KG1 (cell line): ENCODE measurements at regions not wholly inside any gene's neighbourhood (a gene's known extent, or its start where the extent isn't known, plus 50 kb on each side); places are given as distances from the start of the nearest gene placed in this dataset.

Source experiments
- DNase-seq: peaks from one replicate; lab custom pipeline; 2025; lab: John Stamatoyannopoulos, UW

GRCh38 chr1:37085393-37085792 is 51.1 kb upstream of the GRIK3 start:
- no peak for DNase-seq

- no peak for DNase-seq
These were observed 55.4 kb upstream of the GRIK3 start for GRCh38 chr1:37089750-37090149.

DNA sequence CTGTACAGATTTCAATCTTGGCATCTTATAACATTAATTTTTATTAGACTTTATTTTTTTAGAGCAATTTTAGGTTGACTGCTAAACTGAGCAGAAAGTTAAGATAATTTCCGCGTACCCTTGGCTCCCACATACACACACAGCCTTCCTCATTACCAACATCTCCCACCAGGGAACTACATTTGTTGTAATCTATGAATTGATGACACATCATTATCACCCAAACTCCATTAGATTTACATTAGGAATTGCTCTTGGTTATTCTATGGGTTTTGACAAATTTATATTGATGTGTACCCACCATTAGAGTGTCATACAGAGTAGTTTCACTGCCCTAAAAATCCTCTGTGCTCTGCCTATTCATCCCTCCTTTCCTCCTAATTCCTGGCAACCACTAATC is 56.4 kb upstream of the GRIK3 start:
- DNase-seq = no peak

DNA sequence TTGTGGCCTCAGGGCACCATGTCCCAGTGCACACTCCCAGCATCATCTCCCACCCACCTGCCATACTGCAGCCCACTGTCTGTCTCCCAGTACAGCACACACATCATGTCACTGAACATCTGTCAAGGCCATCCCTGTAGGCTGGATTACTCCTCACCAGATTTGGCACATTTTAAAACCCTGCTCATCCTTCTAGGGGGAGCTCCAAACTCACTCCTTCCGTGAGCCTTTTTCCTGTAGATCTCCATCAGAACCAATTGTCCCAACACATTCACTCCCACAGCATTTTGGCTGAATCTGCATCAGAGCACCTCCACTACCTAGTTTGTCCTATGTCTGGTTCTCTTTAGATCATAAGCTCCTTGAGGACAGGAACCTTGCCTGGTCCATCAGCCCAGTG is 58.6 kb upstream of the GRIK3 start:
- DNase-seq = no peak

GRCh38 chr1:37094302-37094701 is 60.0 kb upstream of the GRIK3 start:
- no peak for DNase-seq

- DNase-seq = no peak
These were observed 62.2 kb upstream of the GRIK3 start for GRCh38 chr1:37096523-37096922.

- no peak for DNase-seq
These were observed 63.4 kb upstream of the GRIK3 start for GRCh38 chr1:37097731-37098130.

GRCh38 chr1:37098237-37098636 is 63.9 kb upstream of the GRIK3 start:
- DNase-seq = no peak

- DNase-seq = no peak
These were observed 66.0 kb upstream of the GRIK3 start for GRCh38 chr1:37100310-37100709.

DNA sequence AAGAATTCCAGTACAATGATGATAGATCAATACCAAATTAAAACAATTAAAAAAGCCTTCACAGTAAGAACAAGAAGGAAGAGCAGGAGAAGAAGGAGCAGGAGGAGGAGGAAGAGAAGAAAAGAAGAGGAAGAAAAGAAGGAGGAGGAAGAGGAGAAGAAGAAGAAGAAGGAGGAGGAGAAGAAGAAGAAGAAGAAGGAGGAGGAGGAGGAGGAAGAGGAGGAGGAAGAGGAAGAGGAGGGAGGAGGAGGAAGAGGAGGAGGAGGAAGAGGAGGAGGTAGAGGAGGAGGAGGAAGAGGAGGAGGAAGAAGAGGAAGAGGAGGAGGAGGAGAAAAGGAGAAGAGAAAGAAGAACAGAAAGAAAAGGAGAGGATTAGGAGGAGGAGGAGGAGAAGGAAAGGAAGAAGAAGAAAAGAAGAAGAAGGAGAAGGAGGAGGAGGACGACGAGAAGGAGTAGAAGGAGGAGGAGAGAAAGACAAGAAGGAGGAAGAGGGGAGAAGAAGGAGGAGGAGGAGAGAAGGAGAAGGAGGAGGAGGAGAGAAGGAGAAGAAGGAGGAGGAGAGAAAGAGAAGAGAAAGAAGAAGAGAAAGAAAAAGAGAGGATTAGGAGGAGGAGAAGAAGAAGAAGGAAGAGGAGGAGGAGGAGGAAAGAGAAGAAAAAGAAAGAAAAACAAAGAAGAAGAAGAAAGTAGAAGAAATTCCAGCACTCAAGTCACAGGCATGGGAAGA is 68.5 kb upstream of the GRIK3 start:
- DNase-seq = no peak

- no peak for DNase-seq
These were observed 71.6 kb upstream of the GRIK3 start for GRCh38 chr1:37105911-37106310.

DNA sequence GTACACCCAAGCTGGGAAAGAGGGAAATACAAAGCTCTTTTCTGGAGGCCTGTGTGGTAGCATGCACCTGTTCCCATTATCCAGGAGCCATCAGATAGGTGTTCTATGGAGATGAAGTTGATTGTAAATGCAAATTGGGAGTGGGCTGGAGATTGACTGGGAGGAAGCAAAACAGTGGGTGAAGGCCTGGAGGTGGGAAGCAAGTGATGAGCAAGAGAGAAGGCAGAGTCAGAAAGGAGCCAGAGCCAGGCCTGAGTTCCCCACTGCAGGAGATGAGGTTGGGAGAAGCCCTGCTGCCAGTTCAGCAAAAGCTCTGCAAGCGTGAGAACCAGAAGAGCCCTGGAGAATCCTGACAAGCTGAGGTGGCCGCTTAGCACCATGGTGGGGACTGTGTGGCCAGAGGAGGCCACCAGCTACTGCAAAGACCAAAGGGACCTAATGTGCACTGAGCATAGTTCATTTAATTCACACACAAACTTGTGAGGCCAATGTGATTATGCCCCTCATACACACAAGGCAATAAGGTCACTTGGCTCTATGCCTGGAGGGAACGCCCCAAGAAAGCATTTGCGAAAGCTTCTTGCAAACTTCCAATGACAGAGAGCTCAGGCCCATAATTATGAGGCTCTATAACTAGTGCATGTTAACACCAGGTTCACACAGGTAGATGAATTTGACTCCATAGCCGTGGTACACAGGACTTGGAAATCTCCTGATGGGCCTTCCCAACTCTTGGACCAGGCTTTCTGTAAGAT is 73.0 kb upstream of the GRIK3 start:
- DNase-seq = no peak

DNA sequence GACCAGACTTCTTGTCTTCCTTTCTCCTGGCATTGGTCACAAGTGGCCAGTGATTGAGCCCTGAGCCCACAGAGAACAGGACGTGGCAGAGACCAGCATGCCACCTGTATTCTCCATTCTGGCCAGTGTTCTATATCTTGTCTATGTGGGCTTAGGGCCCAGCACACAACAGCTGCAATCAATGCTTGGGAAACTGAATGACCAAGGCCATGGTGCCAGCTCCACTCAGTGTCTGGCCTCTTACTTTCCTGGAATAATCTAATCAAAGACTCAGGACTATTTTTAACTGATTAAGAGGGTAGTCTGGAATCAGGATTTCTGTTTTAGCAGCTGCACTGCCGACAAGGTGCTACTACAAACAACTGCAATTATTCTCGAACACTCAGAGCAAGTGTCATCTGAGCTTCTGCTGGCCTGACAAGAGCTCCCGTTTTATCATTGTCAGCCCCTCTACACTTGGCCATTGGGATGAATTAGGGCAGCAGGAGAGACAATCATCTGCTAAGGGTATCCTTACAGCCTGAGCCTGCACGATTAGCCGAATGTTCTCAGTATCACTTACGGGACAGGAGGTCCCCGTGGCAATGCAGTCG is 74.4 kb upstream of the GRIK3 start:
- no peak for DNase-seq

- no peak for DNase-seq
These were observed 78.1 kb upstream of the GRIK3 start for GRCh38 chr1:37112430-37112829.

DNA sequence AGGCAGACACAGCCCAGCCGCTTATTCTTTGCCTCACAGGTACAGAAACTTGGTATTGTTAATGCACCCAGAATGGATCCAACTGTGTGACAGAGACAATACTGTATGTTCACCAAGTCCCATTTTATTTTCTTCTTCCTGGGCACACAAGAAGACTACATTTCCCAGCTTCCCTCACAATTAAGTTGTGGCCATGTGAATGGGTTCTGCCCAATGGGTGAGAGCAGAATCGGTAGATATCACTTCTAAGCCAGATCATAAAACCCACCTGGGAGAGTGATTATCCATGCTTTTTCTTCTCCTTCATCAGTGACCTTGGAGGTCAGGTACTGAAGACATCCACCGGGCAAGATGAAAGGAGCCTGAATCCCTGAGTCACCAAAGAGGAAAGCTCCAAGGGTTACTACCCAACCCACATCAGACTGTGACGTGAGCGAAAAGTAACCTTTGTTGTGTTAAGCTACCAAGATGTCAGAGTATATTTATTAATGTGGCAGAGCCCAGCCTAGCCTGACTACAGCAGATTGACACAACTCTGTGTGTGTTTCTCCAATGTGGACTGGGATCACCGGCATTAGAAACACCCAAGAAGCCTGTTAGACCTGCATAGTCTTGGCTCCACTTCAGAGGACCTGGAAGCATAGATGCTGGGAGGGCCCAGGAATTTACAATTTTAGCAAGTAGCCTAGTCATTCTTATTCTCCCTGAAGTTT is 79.1 kb upstream of the GRIK3 start:
- no peak for DNase-seq

DNA sequence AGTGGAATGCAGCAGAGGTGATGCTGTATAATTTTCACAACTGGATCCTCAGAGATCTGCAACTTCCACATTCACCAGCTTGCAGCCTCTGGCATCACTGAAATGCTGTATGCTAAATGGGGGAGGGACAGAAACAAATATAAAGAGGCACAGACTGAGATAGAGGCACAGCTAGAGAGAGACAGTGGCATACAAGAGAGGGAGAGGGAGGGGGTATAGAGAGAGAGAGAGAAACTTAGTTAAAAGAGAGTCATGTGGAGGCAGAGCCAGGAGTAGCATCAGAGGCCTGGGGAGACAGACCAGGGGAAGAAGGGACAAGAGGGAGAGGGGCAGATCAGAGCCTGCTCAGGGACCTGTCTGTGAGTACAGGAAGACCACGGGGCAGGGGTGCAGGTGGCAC is 84.5 kb upstream of the GRIK3 start:
- DNase-seq = no peak

- no peak for DNase-seq
These were observed 86.0 kb upstream of the GRIK3 start for GRCh38 chr1:37120279-37120678.

DNA sequence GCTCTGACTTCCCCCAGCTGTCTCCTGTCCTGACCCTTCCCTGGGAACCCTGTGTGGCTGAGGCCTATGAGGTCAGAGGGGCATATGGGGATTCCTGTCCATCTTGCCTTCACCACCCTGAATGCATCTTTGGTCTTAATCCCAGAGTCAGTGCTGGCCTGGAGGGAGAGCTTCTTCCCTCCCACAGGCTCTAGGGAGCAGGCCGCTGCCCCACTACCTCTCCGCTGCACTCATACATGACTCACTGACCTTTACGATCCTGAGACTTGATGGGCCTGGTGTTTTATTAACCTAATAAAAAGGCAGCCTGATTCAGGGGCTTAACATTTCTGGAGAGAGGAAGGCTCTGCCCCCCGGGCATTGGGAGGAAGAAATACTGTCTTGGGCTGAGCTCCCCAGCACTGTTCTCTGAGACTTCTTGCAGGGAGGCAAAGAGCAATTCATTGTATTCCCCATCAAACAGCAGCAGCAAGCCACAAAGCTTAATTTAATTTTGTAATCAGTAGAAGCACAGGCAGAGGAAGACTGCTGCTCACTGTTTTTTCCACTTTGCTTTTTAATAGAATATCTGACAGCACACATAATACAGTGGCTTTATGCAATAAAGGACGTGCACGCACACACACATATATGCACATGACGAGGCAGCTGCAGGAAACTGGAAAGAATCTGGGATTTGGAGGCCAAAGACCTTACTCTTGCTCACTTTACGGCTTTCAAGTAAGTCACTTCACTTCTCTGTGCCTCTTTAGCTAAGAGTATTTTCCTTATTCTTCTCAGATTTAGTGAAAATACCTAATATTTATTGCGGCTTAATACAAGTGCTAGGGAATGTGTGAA is 89.2 kb upstream of the GRIK3 start:
- DNase-seq = no peak

DNA sequence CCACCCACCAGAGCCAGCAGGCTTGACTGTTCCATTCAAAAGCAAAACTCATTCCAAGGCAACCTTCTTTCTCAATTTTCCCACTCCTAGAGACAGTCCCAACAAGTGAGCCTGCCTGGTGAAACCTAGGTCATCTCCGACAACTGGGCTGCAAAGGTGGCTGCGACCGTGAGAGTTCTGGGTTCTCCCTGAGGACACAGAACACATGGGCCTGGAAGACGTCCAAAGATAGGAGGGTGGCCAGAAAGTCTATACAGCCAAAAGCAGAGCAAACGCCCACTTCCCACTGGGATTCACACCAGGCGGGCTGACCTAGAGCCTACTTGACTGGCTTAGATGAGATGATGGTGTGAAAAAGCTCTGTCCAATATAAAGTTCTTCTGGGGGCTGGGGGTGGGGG is 90.2 kb upstream of the GRIK3 start:
- DNase-seq = no peak

- DNase-seq = no peak
These were observed 91.0 kb upstream of the GRIK3 start for GRCh38 chr1:37125295-37125694.

- no peak for DNase-seq
These were observed 93.0 kb upstream of the GRIK3 start for GRCh38 chr1:37127254-37127748.

DNA sequence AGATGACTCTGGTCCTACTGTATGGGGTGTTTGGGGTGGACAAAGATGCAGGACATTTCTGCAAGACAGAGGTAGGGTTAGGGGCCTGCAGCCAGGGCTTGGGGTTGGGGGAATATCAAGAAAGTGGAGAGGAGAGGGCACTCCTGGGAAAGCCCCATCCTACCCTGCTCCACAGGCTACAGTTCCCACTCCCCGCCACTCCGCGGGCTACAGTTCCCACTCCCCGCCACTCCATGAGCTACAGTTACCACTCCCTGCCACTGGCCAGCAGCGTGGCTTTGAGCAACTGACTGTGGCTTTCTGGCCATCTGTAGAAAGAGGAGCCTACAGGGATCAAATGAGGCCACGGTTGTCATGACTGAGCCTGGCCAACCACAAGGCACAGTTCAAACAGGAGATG is 93.8 kb upstream of the GRIK3 start:
- no peak for DNase-seq
